H9 (cell line): ENCODE measurements at regions not wholly inside any gene's neighbourhood (a gene's known extent, or its start where the extent isn't known, plus 50 kb on each side); places are given as distances from the start of the nearest gene placed in this dataset.

ENCODE experiments used
- DNase-seq: peaks from one replicate; pipeline ENCODE4 v3.0.0-alpha.2; 2017
- H2AFZ ChIP-seq: one replicate; pipeline ENCODE4 v1.6.1; 2013; ENCODE audit warnings: mild to moderate bottlenecking, low read length, control low read depth, moderate library complexity
- H2AK5ac ChIP-seq: 2 replicates; pipeline ENCODE4 v1.6.1; 2013; ENCODE audit warnings: low read length, control low read depth, mixed read lengths; ENCODE audit not compliant: insufficient read length
- H2BK120ac ChIP-seq: one replicate; pipeline ENCODE4 v1.6.1; 2013; ENCODE audit warnings: low read depth, mild to moderate bottlenecking, low read length, control low read depth, inconsistent platforms; ENCODE audit not compliant: poor library complexity, severe bottlenecking
- H2BK12ac ChIP-seq: 2 replicates; pipeline ENCODE4 v1.6.1; 2013; ENCODE audit warnings: low read length, control low read depth, mixed read lengths, low read depth; ENCODE audit not compliant: insufficient read length
- H2BK15ac ChIP-seq: 2 replicates; pipeline ENCODE4 v1.6.1; 2013; ENCODE audit warnings: low read depth, low read length, control low read depth
- H2BK20ac ChIP-seq: one replicate; pipeline ENCODE4 v1.6.1; 2013; ENCODE audit warnings: low read depth, mild to moderate bottlenecking, low read length, control low read depth, inconsistent platforms; ENCODE audit not compliant: poor library complexity, severe bottlenecking
- H2BK5ac ChIP-seq: 2 replicates; pipeline ENCODE4 v1.6.1; 2013; ENCODE audit warnings: low read length, control low read depth, mixed read lengths; ENCODE audit not compliant: insufficient read length
- H3K14ac ChIP-seq: 2 replicates; pipeline ENCODE4 v1.6.1; 2013; ENCODE audit warnings: low read length, control low read depth; ENCODE audit not compliant: insufficient read depth
- H3K18ac ChIP-seq: 2 replicates; pipeline ENCODE4 v1.6.1; 2013; ENCODE audit warnings: low read depth, mild to moderate bottlenecking, mixed read lengths, low read length, control low read depth; ENCODE audit not compliant: insufficient read length
- H3K23ac ChIP-seq: 2 replicates; pipeline ENCODE4 v1.6.1; 2013; ENCODE audit warnings: low read length, control low read depth, mixed read lengths, low read depth; ENCODE audit not compliant: insufficient read length
- H3K23me2 ChIP-seq: 2 replicates; pipeline ENCODE4 v1.6.1; 2013; ENCODE audit warnings: low read depth, mild to moderate bottlenecking, mixed read lengths, low read length, control low read depth; ENCODE audit not compliant: insufficient read length, poor library complexity, severe bottlenecking
- H3K27ac ChIP-seq: 2 replicates; pipeline ENCODE4 v1.5.1; 2013; ENCODE audit warnings: low read length, control low read depth, mixed read lengths, low read depth; ENCODE audit not compliant: insufficient read length
- H3K27me3 ChIP-seq: 2 replicates; pipeline ENCODE4 v1.6.1; 2013; ENCODE audit warnings: low read length, control low read depth, inconsistent platforms; ENCODE audit not compliant: insufficient read depth
- H3K4ac ChIP-seq: 2 replicates; pipeline ENCODE4 v1.6.1; 2013; ENCODE audit warnings: low read depth, mild to moderate bottlenecking, control low read depth, inconsistent platforms, low read length, moderate library complexity
- H3K4me1 ChIP-seq: 2 replicates; pipeline ENCODE4 v1.6.1; 2013; ENCODE audit warnings: low read length, control low read depth, inconsistent platforms; ENCODE audit not compliant: insufficient read depth
- H3K4me2 ChIP-seq: 2 replicates; pipeline ENCODE4 v1.6.1; 2013; ENCODE audit warnings: low read length, control low read depth, mixed read lengths; ENCODE audit not compliant: insufficient read length, insufficient read depth
- H3K56ac ChIP-seq: 2 replicates; pipeline ENCODE4 v1.6.1; 2013; ENCODE audit warnings: low read depth, mild to moderate bottlenecking, mixed read lengths, low read length, control low read depth; ENCODE audit not compliant: insufficient read length
- H3K79me1 ChIP-seq: 2 replicates; pipeline ENCODE4 v1.6.1; 2013; ENCODE audit warnings: low read depth, mild to moderate bottlenecking, moderate library complexity, low read length, control low read depth, inconsistent platforms; ENCODE audit not compliant: insufficient read depth, poor library complexity, severe bottlenecking
- H3K79me2 ChIP-seq: 2 replicates; pipeline ENCODE4 v1.6.1; 2013; ENCODE audit warnings: low read length, control low read depth, inconsistent platforms; ENCODE audit not compliant: insufficient read depth
- H3K9ac ChIP-seq: 2 replicates; pipeline ENCODE4 v1.6.1; 2013; ENCODE audit warnings: low read length, control low read depth, mixed read lengths; ENCODE audit not compliant: insufficient read length; ENCODE audit errors: extremely low read depth
- H3K9me3 ChIP-seq: one replicate; pipeline ENCODE4 v1.6.1; 2013; ENCODE audit warnings: low read depth, low read length, inconsistent platforms; ENCODE audit not compliant: control insufficient read depth
- H3T11ph ChIP-seq: one replicate; pipeline ENCODE4 v1.6.1; 2013; ENCODE audit warnings: mild to moderate bottlenecking, low read length, control low read depth, inconsistent platforms
- H4K20me1 ChIP-seq: one replicate; pipeline ENCODE4 v1.6.1; 2013; ENCODE audit not compliant: control insufficient read depth, insufficient read length, insufficient read depth
- H4K5ac ChIP-seq: 2 replicates; pipeline ENCODE4 v1.6.1; 2013; ENCODE audit warnings: low read depth, mild to moderate bottlenecking, mixed read lengths, low read length, control low read depth; ENCODE audit not compliant: insufficient read length
- H4K8ac ChIP-seq: replicated peaks from 2 replicates; pipeline ENCODE4 v1.6.1; 2013; ENCODE audit warnings: low read length, control low read depth, mixed read lengths, low read depth; ENCODE audit not compliant: insufficient read length
- H4K91ac ChIP-seq: 2 replicates; pipeline ENCODE4 v1.6.1; 2013; ENCODE audit warnings: low read depth, mild to moderate bottlenecking, moderate library complexity, mixed read lengths, low read length, control low read depth; ENCODE audit not compliant: insufficient read length
- H3K27ac Mint-ChIP-seq, 3 experiments: 2 replicates in 2 of 3; 3 replicates in 1 of 3; pipeline ENCODE4 v1.8.0; 2020 to 2021; ENCODE audit warnings: mixed read lengths in 3 of 3, mild to moderate bottlenecking in 1 of 3, moderate library complexity in 1 of 3
- H3K27me3 Mint-ChIP-seq: 2 replicates; pipeline ENCODE4 v1.8.0; 2021; ENCODE audit warnings: low read depth, mild to moderate bottlenecking, moderate library complexity, mixed read lengths
- H3K36me3 Mint-ChIP-seq, 3 experiments: 2 replicates in 2 of 3; 3 replicates in 1 of 3; pipeline ENCODE4 v1.8.0; 2020 to 2021; ENCODE audit warnings: low read depth in 3 of 3, mixed read lengths in 3 of 3; ENCODE audit not compliant: insufficient read depth in 1 of 3
- H3K4me1 Mint-ChIP-seq, 2 experiments: 2 replicates each; pipeline ENCODE4 v1.8.0; 2020; ENCODE audit warnings: mixed read lengths in 2 of 2
- H3K4me3 Mint-ChIP-seq, 2 experiments: 2 replicates in 1 of 2; 3 replicates in 1 of 2; pipeline ENCODE4 v1.8.0; 2020 to 2021; ENCODE audit warnings: mild to moderate bottlenecking in 2 of 2, mixed read lengths in 2 of 2, moderate library complexity in 1 of 2
- H3K9me3 Mint-ChIP-seq, 2 experiments: 2 replicates in 1 of 2; 3 replicates in 1 of 2; pipeline ENCODE4 v1.8.0; 2020; ENCODE audit warnings: mild to moderate bottlenecking in 2 of 2, mixed read lengths in 2 of 2, moderate library complexity in 1 of 2
- CTCF ChIP-seq: fragments of 200-600 bp; sonication (generic); conservative IDR thresholded peaks from 3 replicates; pipeline ENCODE4 v1.8.0; 2021; ENCODE audit warnings: antibody characterized with exemption, mild to moderate bottlenecking

- no peaks in the 10 kb centered on the region for H3K9me3 ChIP-seq
- no peak overlapping the region for H4K5ac ChIP-seq
- H3K18ac ChIP-seq, result no peak overlapping the region
- H3K79me1 ChIP-seq, result no peaks in the 10 kb centered on the region
- H3K9ac ChIP-seq, result no peak overlapping the region
- H3K4ac ChIP-seq, result no peak overlapping the region
- no peak overlapping the region for H2BK20ac ChIP-seq
- Mint-ChIP-seq H3K9me3 (peaks cover 13 to 14% of the 10 kb centered on the region in 2 experiments), H3K4me1 (no peaks in the 10 kb centered on the region), H3K4me3 (no peak overlapping the region), H3K27ac (no peak overlapping the region), H3K36me3 (peaks cover 7 to 14% (median 7%) of the 10 kb centered on the region in 3 experiments; a peak in 6 of 7 replicates), H3K27me3 (no peaks in the 10 kb centered on the region; the same call in 1 of the 2 replicates)
- no peak overlapping the region for H2BK120ac ChIP-seq
- H3K79me2 ChIP-seq, result no peaks in the 10 kb centered on the region
- H2AFZ ChIP-seq, result no peak overlapping the region
- no peak for DNase-seq
- no peak overlapping the region for H3K14ac ChIP-seq
- no peaks in the 10 kb centered on the region for H4K20me1 ChIP-seq
- no peak overlapping the region for H2BK15ac ChIP-seq
- H3K23ac ChIP-seq, result no peak overlapping the region
- no peaks in the 10 kb centered on the region for H3K23me2 ChIP-seq
- no peaks in the 10 kb centered on the region for H3K27me3 ChIP-seq
- no peak overlapping the region for H3K27ac ChIP-seq
- TF ChIP-seq CTCF, result no peak
- no peak overlapping the region for H2BK12ac ChIP-seq
- H4K8ac ChIP-seq, result no peak overlapping the region
- H3K4me2 ChIP-seq, result no peak overlapping the region
- no peak overlapping the region for H3K56ac ChIP-seq
- no peak overlapping the region for H2AK5ac ChIP-seq
- H4K91ac ChIP-seq, result no peak overlapping the region
- no peaks in the 10 kb centered on the region for H3K4me1 ChIP-seq
- H3T11ph ChIP-seq, result no peak overlapping the region
- H2BK5ac ChIP-seq, result no peak overlapping the region
Observed at GRCh38 chr15:39323157-39323556, 257.7 kb upstream of the THBS1 start.
